Lung (tissue), 11 donors: ENCODE measurements at regions not wholly inside any gene's neighbourhood (a gene's known extent, or its start where the extent isn't known, plus 50 kb on each side); places are given as distances from the start of the nearest gene placed in this dataset.

Experiments
- ATAC-seq: fragments of 200-7000 bp; cut with Tn5 transposase; one replicate; pipeline ENCODE4 v1.9.1; 2020; ENCODE audit warnings: moderate number of reproducible peaks; ENCODE audit not compliant: insufficient read depth, low FRiP score
- DNase-seq, 3 donors: peaks; one replicate each; pipeline ENCODE4 v3.0.0-alpha.2; 2013 to 2017
- H3K27ac ChIP-seq, 2 donors: one replicate each; pipeline ENCODE4 v1.5.1; 2013; ENCODE audit warnings: mild to moderate bottlenecking in 2 of 2, moderate library complexity in 2 of 2, control low read depth in 1 of 2, inconsistent platforms in 1 of 2, low read depth in 1 of 2, low read length in 1 of 2
- H3K27me3 ChIP-seq, 3 donors: one replicate each; pipeline ENCODE4 v1.5.1; 2013; ENCODE audit warnings: low read length in 2 of 3; ENCODE audit not compliant: control insufficient read depth in 3 of 3, insufficient read depth in 3 of 3
- H3K36me3 ChIP-seq, 4 donors: one replicate each; pipeline ENCODE4 v1.5.1; 2013; ENCODE audit warnings: low read length in 4 of 4, mild to moderate bottlenecking in 1 of 4, moderate library complexity in 1 of 4; ENCODE audit not compliant: control insufficient read depth in 4 of 4, insufficient read depth in 4 of 4
- H3K4me1 ChIP-seq, 5 donors: one replicate each; pipeline ENCODE4 v1.5.1; 2013; ENCODE audit warnings: low read length in 5 of 5, mild to moderate bottlenecking in 2 of 5, moderate library complexity in 1 of 5; ENCODE audit not compliant: control insufficient read depth in 5 of 5, insufficient read depth in 5 of 5
- H3K4me3 ChIP-seq: one replicate; pipeline ENCODE4 v1.5.1; 2013; ENCODE audit warnings: mild to moderate bottlenecking, control low read depth, moderate library complexity
- H3K9ac ChIP-seq, 2 donors: one replicate each; pipeline ENCODE4 v1.5.1; 2013; ENCODE audit warnings: low read length in 2 of 2, control low read depth in 1 of 2; ENCODE audit not compliant: insufficient read depth in 1 of 2
- H3K9me3 ChIP-seq, 4 donors: one replicate each; pipeline ENCODE4 v1.5.1; 2013; ENCODE audit warnings: low read length in 3 of 4, mild to moderate bottlenecking in 1 of 4, moderate library complexity in 1 of 4; ENCODE audit not compliant: control insufficient read depth in 4 of 4, insufficient read depth in 3 of 4
- CTCF ChIP-seq: IDR thresholded peaks from 2 replicates; pipeline ENCODE4 v1.5.1; 2012; ENCODE audit warnings: mild to moderate bottlenecking; ENCODE audit errors: control extremely low read depth, extremely low read depth
- WGBS, 2 donors: extraction: QIAGEN DNeasy Blood & Tissue Kit; methylation state at CpG; one replicate each; pipeline ENCODE4 v1.1.7; 2013; 5-methylcytosine and 5-hydroxymethylcytosine counted together
- donor health status: control.
- donor health status: control.
- donor health status: Bipolar disorder and iron deficiency.
- donor health status: healthy.
- donor health status: DM: yes; HTN: yes; CAD: no.

- 68 to 78% methylated on average over 2 of the region's 2 CpGs for WGBS, 2 donors
- no peaks in the 10 kb centered on the region for H3K9me3 ChIP-seq
Measured at GRCh38 chr5:7218141-7218540, 177.8 kb upstream of the ADCY2 start.

GRCh38 chr5:7220156-7220555 lies 175.8 kb upstream of the ADCY2 start:
- H3K27ac ChIP-seq, result no peak overlapping the region
- H3K36me3 ChIP-seq, result no peaks in the 10 kb centered on the region
- H3K27me3 ChIP-seq, result no peaks in the 10 kb centered on the region
- no peaks in the 10 kb centered on the region for H3K4me1 ChIP-seq
- no peak overlapping the region for H3K9ac ChIP-seq
- 62 to 79% methylated on average over 4 of the region's 4 CpGs for WGBS, 2 donors
- no peak overlapping the region for H3K4me3 ChIP-seq
- no peak for TF ChIP-seq CTCF
- ATAC-seq (no peak), DNase-seq (no peak)
- H3K9me3 ChIP-seq, result peaks cover 0 to 2% (median 0%) of the 10 kb centered on the region in 4 donors

More at GRCh38 chr5:7218141-7218540, 177.8 kb upstream of the ADCY2 start:
- no peak for DNase-seq
- no peak for TF ChIP-seq CTCF
- H3K4me3 ChIP-seq, result no peak overlapping the region
- no peak for ATAC-seq
- H3K36me3 ChIP-seq, result no peaks in the 10 kb centered on the region
- H3K9ac ChIP-seq, result no peak overlapping the region
- no peak overlapping the region for H3K27ac ChIP-seq
- no peaks in the 10 kb centered on the region for H3K27me3 ChIP-seq
- H3K4me1 ChIP-seq, result no peaks in the 10 kb centered on the region

GRCh38 chr5:7221041-7221440 lies 174.9 kb upstream of the ADCY2 start:
- Histone ChIP-seq H3K36me3 (no peaks in the 10 kb centered on the region), H3K9me3 (peaks cover 0 to 2% (median 0%) of the 10 kb centered on the region in 4 donors), H3K27ac (no peak overlapping the region), H3K4me1 (no peaks in the 10 kb centered on the region), H3K27me3 (no peaks in the 10 kb centered on the region), H3K4me3 (no peak overlapping the region), H3K9ac (no peak overlapping the region)
- DNase-seq (no peak), ATAC-seq (no peak)
- TF ChIP-seq CTCF, result no peak
- 89 to 90% methylated on average over 3 of the region's 3 CpGs for WGBS, 2 donors

- Histone ChIP-seq H3K4me1 (no peaks in the 10 kb centered on the region), H3K9me3 (peaks cover 0 to 2% (median 0%) of the 10 kb centered on the region in 4 donors), H3K27me3 (no peaks in the 10 kb centered on the region), H3K4me3 (no peak overlapping the region), H3K36me3 (no peaks in the 10 kb centered on the region), H3K9ac (no peak overlapping the region), H3K27ac (no peak overlapping the region)
- DNase-seq, result no peak
- no peak for TF ChIP-seq CTCF
- ATAC-seq, result no peak
- WGBS, 2 donors, result 59 to 75% methylated on average over 5 of the region's 5 CpGs
Measured at GRCh38 chr5:7225826-7226225, 170.1 kb upstream of the ADCY2 start.
